ENCODE measurements at regions not wholly inside any gene's neighbourhood (a gene's known extent, or its start where the extent isn't known, plus 50 kb on each side); places are given as distances from the start of the nearest gene placed in this dataset.

- no peak for TF ChIP-seq GATA2 (IDR thresholded peaks at IDR 0.05; ENCODE audit: low read depth, low read length)
- TF ChIP-seq GATA3 (IDR thresholded peaks at IDR 0.05; ENCODE audit: low read depth, low read length): no peak
Observed at GRCh38 chr1:220325306-220325995, 53.2 kb upstream of the RAB3GAP2 start.

All from SH-SY5Y (cell line).